Heart left ventricle (tissue), 13 donors: ENCODE measurements at regions not wholly inside any gene's neighbourhood (a gene's known extent, or its start where the extent isn't known, plus 50 kb on each side); places are given as distances from the start of the nearest gene placed in this dataset.

Experiments used
- CTCF ChIP-seq, 12 donors: fragments of 200-600 bp; sonication (generic) in 4 of 12; IDR thresholded peaks; one replicate each; pipeline versions ENCODE4 v1.5.0 to v1.8.0; 2018 to 2022; ENCODE audit warnings: antibody characterized with exemption in 12 of 12, mild to moderate bottlenecking in 5 of 12
- POLR2A ChIP-seq, 2 donors: fragments of 450-650 bp; IDR thresholded peaks; one replicate each; pipeline ENCODE4 v1.6.1; 2017; ENCODE audit warnings: antibody characterized with exemption in 2 of 2, mild to moderate bottlenecking in 2 of 2, moderate library complexity in 2 of 2
- donor health status: ischemic (EF 13 %, LVEDD 7.1; RV severe dilation, severe dysfunction).
- donor health status: DM: no; HTN: yes; CAD: no.
- donor health status: DM: no; HTN: no; CAD: no.
- donor health status: ischemic (EF 25% LVEDD 6.9; RV normal size, moderate dysfunction).
- donor health status: ischemic (EF 25% LVEDD 5.7; RV mildly dilated, moderate dysfunction).
- donor health status: ischemic (EF 35%, LVEDD 5.7; RV mildly dilated, moderate dysfunction).
- donor health status: nonischemic (EF 11% LVEDD 7.7; RV severe dilation, severe dysfunction).
- donor health status: DM: yes; HTN: yes; CAD: no.
- donor health status: PGD.
- donor health status: ischemic (EF 29% LVEDD 5.4; RV normal size, mild dysfunction).
- donor health status: nonischemic (EF 23%, LVEDD 6.1; RV moderate dilation, normal function).

DNA sequence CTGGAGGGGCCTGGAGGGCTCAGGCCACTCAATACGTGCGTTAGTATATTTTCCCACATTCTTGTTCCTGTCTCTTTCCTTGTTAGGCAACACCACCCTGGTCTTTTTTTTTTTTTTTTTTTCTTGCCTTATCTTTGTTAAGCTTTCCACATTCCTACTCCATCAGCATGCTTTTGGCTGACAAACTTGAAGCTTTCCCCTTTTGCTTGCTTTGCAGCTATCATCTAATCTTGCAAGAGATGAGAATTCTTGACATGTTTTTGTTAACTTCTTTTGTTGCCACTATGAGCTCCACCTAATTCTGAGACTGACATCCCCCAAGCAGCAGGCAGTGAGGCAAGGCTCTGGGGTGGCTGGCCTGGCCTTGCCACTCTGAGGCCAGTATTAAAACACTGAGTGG lies 52.5 kb upstream of the NRP1 start:
- TF ChIP-seq CTCF (IDR thresholded peaks at IDR 0.05) (no peak), POLR2A (IDR thresholded peaks at IDR 0.05) (no peak)
